PC-9 (cell line): ENCODE measurements at regions not wholly inside any gene's neighbourhood (a gene's known extent, or its start where the extent isn't known, plus 50 kb on each side); places are given as distances from the start of the nearest gene placed in this dataset.

ENCODE experiments used
- CTCF ChIP-seq: fragments of 200-600 bp; sonication (generic); conservative IDR thresholded peaks from 2 replicates; pipeline ENCODE4 v1.6.1; 2017; ENCODE audit warnings: mixed run types, antibody characterized with exemption, mild to moderate bottlenecking, moderate library complexity
- EZH2 ChIP-seq: fragments of 200-600 bp; sonication (generic); IDR thresholded peaks from 2 replicates; pipeline ENCODE4 v1.8.0; 2017; ENCODE audit warnings: antibody characterized with exemption, low read depth

- TF ChIP-seq CTCF (no peak), EZH2 (no peak)
Measured at GRCh38 chr5:160969645-160970044, 117.6 kb upstream of the ATP10B start.
